Endothelial cell (in vitro differentiated cells): ENCODE measurements at regions not wholly inside any gene's neighbourhood (a gene's known extent, or its start where the extent isn't known, plus 50 kb on each side); places are given as distances from the start of the nearest gene placed in this dataset.

Experiments
- DNase-seq: peaks from one replicate; pipeline ENCODE4 v3.0.0; 2021; ENCODE audit warnings: low spot score
- H3K27ac Mint-ChIP-seq: one replicate; pipeline ENCODE4 v1.8.0; 2021; ENCODE audit warnings: mixed read lengths, inconsistent platforms; ENCODE audit not compliant: unreplicated experiment
- H3K27me3 Mint-ChIP-seq: one replicate; pipeline ENCODE4 v1.8.0; 2021; ENCODE audit warnings: mild to moderate bottlenecking, moderate library complexity, mixed read lengths, inconsistent platforms; ENCODE audit not compliant: unreplicated experiment
- H3K36me3 Mint-ChIP-seq: one replicate; pipeline ENCODE4 v1.8.0; 2021; ENCODE audit warnings: mild to moderate bottlenecking, low read depth, mixed read lengths, inconsistent platforms; ENCODE audit not compliant: unreplicated experiment
- H3K4me1 Mint-ChIP-seq: one replicate; pipeline ENCODE4 v1.8.0; 2021; ENCODE audit warnings: mild to moderate bottlenecking, mixed read lengths, inconsistent platforms; ENCODE audit not compliant: unreplicated experiment
- H3K4me3 Mint-ChIP-seq: one replicate; pipeline ENCODE4 v1.8.0; 2021; ENCODE audit warnings: mild to moderate bottlenecking, mixed read lengths, inconsistent platforms; ENCODE audit not compliant: unreplicated experiment
- H3K9me3 Mint-ChIP-seq: one replicate; pipeline ENCODE4 v1.8.0; 2021; ENCODE audit warnings: mixed read lengths, inconsistent platforms; ENCODE audit not compliant: unreplicated experiment
- CTCF ChIP-seq: fragments of 200-600 bp; sonication (generic); IDR thresholded peaks from one replicate; pipeline ENCODE4 v1.5.0; 2021; ENCODE audit warnings: antibody characterized with exemption; ENCODE audit not compliant: unreplicated experiment

- Mint-ChIP-seq H3K4me1 (no peaks in the 10 kb centered on the region), H3K27me3 (peaks cover 2% of the 10 kb centered on the region), H3K9me3 (no peaks in the 10 kb centered on the region), H3K4me3 (no peak overlapping the region), H3K36me3 (peaks cover 9% of the 10 kb centered on the region), H3K27ac (no peak overlapping the region)
- TF ChIP-seq CTCF, result no peak
- no peak for DNase-seq
Observed at GRCh38 chr12:58099476-58099875, 158.1 kb downstream of the ATP23 start.

DNA sequence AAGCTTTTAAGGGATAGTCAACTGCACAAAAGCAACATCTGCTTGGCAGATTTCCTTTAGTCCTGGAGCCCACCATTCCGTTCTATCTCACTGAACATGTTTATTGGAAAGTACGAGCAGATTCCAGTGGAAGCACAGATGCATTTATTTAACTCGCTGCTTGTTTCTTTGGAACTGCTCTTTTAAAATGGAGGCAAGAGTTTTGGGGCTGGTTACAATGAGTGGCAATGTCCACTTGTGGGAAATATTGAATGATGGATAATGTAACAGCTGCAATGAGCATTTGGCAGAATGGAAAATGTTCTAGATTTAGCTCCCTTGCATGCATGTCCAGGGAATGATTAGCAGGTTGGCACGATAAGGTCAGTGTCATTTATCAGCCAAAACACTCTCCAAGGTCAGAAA lies 163.0 kb downstream of the ATP23 start:
- DNase-seq, result no peak
- Mint-ChIP-seq H3K27ac (no peak overlapping the region), H3K9me3 (no peaks in the 10 kb centered on the region), H3K4me1 (no peaks in the 10 kb centered on the region), H3K36me3 (peaks cover 4% of the 10 kb centered on the region), H3K4me3 (no peak overlapping the region), H3K27me3 (peaks cover 2% of the 10 kb centered on the region)
- TF ChIP-seq CTCF, result no peak

GRCh38 chr12:58105225-58106119 lies 164.1 kb downstream of the ATP23 start:
- DNase-seq, result no peak
- Mint-ChIP-seq H3K4me3 (no peak overlapping the region), H3K36me3 (peaks cover 4% of the 10 kb centered on the region), H3K9me3 (no peaks in the 10 kb centered on the region), H3K27ac (no peak overlapping the region), H3K27me3 (peaks cover 2% of the 10 kb centered on the region), H3K4me1 (no peaks in the 10 kb centered on the region)
- peak; percentile 41 for TF ChIP-seq CTCF

- Mint-ChIP-seq H3K27me3 (peaks cover 2% of the 10 kb centered on the region), H3K9me3 (no peaks in the 10 kb centered on the region), H3K36me3 (peaks cover 4% of the 10 kb centered on the region), H3K4me3 (no peak overlapping the region), H3K27ac (no peak overlapping the region), H3K4me1 (no peaks in the 10 kb centered on the region)
- no peak for TF ChIP-seq CTCF
- DNase-seq, result no peak
Observed at GRCh38 chr12:58106195-58106594, 164.8 kb downstream of the ATP23 start.

- Mint-ChIP-seq H3K27ac (no peak overlapping the region), H3K27me3 (peaks cover 3% of the 10 kb centered on the region), H3K9me3 (peaks cover 4% of the 10 kb centered on the region), H3K4me1 (peaks cover 6% of the 10 kb centered on the region), H3K36me3 (no peaks in the 10 kb centered on the region), H3K4me3 (no peak overlapping the region)
- DNase-seq, result no peak
- TF ChIP-seq CTCF, result no peak
Observed at GRCh38 chr12:58117201-58117600, 175.8 kb downstream of the ATP23 start.
